Pancreas (tissue), 10 donors: ENCODE measurements at regions not wholly inside any gene's neighbourhood (a gene's known extent, or its start where the extent isn't known, plus 50 kb on each side); places are given as distances from the start of the nearest gene placed in this dataset.
A peak's percentile ranks its signal among the peaks of the same experiment; 100 is the strongest.

Experiments
- ATAC-seq, 4 donors: fragments of 200-7000 bp; cut with Tn5 transposase; one replicate each; pipeline versions ENCODE4 v1.8.0 to v1.9.1; 2020; ENCODE audit warnings: mild to moderate bottlenecking in 4 of 4, moderate library complexity in 4 of 4
- DNase-seq, 6 donors: peaks; one replicate each; pipeline ENCODE4 v3.0.0-alpha.2; 2020
- FAIRE-seq: peaks from 2 replicates; lab custom pipeline; 2012; peaks lifted over from hg19 to GRCh38; lab: Jason Lieb, UNC
- H3K27ac ChIP-seq, 4 donors: fragments of 200-600 bp; sonication (generic); 1 replicate in 3 of 4; 2 replicates in 1 of 4; pipeline versions ENCODE4 v1.5.0 to v1.8.0; 2020
- H3K27me3 ChIP-seq, 4 donors: fragments of 200-600 bp; one replicate each; pipeline ENCODE4 v1.8.0; 2021
- H3K36me3 ChIP-seq, 3 donors: fragments of 200-600 bp; sonication (generic) in 1 of 3; one replicate each; pipeline versions ENCODE4 v1.5.0 to v1.8.0; 2020 to 2021
- H3K4me1 ChIP-seq, 3 donors: fragments of 200-600 bp; one replicate each; pipeline ENCODE4 v1.8.0; 2021
- H3K4me3 ChIP-seq, 4 donors: fragments of 200-600 bp; sonication (generic) in 2 of 4; one replicate each; pipeline versions ENCODE4 v1.5.0 to v1.8.0; 2020 to 2021
- H3K9me3 ChIP-seq, 4 donors: fragments of 200-600 bp; one replicate each; pipeline ENCODE4 v1.8.0; 2021
- CTCF ChIP-seq, 4 donors: fragments of 200-600 bp; sonication (generic) in 3 of 4; IDR thresholded peaks; one replicate each; pipeline versions ENCODE4 v1.5.0 to v1.8.0; 2021; ENCODE audit warnings: antibody characterized with exemption in 4 of 4
- WGBS, 2 donors: extraction: QIAGEN DNeasy Blood & Tissue Kit; methylation state at CpG; one replicate each; pipeline ENCODE4 v1.1.7; 2013; 5-methylcytosine and 5-hydroxymethylcytosine counted together
- intact Hi-C, 3 donors: fragments of 100-400 bp; cut with DNase I; formaldehyde crosslinking; loops; one replicate each; pipeline versions ENCODE4 v1.11.1 to v1.14.2; 2022
- donor health status: healthy with polysubstance abuse.
- donor health status: DM: no; HTN: no; CAD: no; lungs with moderate emphysema.
- donor health status: DM: no; HTN: no; CAD: no.
- donor health status: control.
- donor health status: control.
- donor health status: Bipolar disorder and iron deficiency.
- donor health status: DM: yes; HTN: yes; CAD: no.
- donor health status: DM: no; HTN: no; CAD: no.
- donor health status: DM: no; HTN: no; CAD: no.
- donor health status: DM: yes; HTN: yes; CAD: no.

- intact Hi-C loops = no loop called here
- WGBS, 2 donors = 80 to 87% methylated on average over 6 of the region's 6 CpGs
- TF ChIP-seq CTCF (IDR thresholded peaks at IDR 0.05) = no peak
Measured at GRCh38 chr7:121755818-121756552, 117.0 kb upstream of the PTPRZ1 start.

GRCh38 chr7:121755286-121755685 is 117.7 kb upstream of the PTPRZ1 start:
- no peak overlapping the region for H3K4me3 ChIP-seq
- H3K36me3 ChIP-seq = no peaks in the 10 kb centered on the region
- H3K4me1 ChIP-seq = no peaks in the 10 kb centered on the region
- H3K9me3 ChIP-seq = no peaks in the 10 kb centered on the region
- FAIRE-seq = no peak
- DNase-seq = no peak
- H3K27ac ChIP-seq = no peak overlapping the region
- WGBS, 2 donors = 61 to 65% methylated on average over 2 of the region's 2 CpGs
- intact Hi-C loops = no loop called here
- no peak for TF ChIP-seq CTCF (IDR thresholded peaks at IDR 0.05)
- H3K27me3 ChIP-seq = peaks cover 0 to 4% (median 0%) of the 10 kb centered on the region in 4 donors
- ATAC-seq = no peak

More at GRCh38 chr7:121755818-121756552, 117.0 kb upstream of the PTPRZ1 start:
- FAIRE-seq = no peak
- no peak for DNase-seq
- H3K27me3 ChIP-seq = peaks cover 0 to 4% (median 0%) of the 10 kb centered on the region in 4 donors
- no peaks in the 10 kb centered on the region for H3K9me3 ChIP-seq
- no peak overlapping the region for H3K27ac ChIP-seq
- H3K4me3 ChIP-seq = no peak overlapping the region
- no peaks in the 10 kb centered on the region for H3K36me3 ChIP-seq
- ATAC-seq = no peak
- no peaks in the 10 kb centered on the region for H3K4me1 ChIP-seq

- 44 to 59% methylated on average over 2 of the region's 2 CpGs for WGBS, 2 donors
- intact Hi-C loops = no loop called here
- Histone ChIP-seq H3K4me3 (no peak overlapping the region), H3K27ac (no peak overlapping the region), H3K4me1 (no peaks in the 10 kb centered on the region), H3K36me3 (no peaks in the 10 kb centered on the region), H3K9me3 (no peaks in the 10 kb centered on the region), H3K27me3 (peaks cover 0 to 4% (median 0%) of the 10 kb centered on the region in 4 donors)
- TF ChIP-seq CTCF (IDR thresholded peaks at IDR 0.05) = no peak
- ATAC-seq (peak in 1 of 4 donors; percentile 32), FAIRE-seq (no peak), DNase-seq (no peak)
Measured at GRCh38 chr7:121753944-121754343, 119.0 kb upstream of the PTPRZ1 start.

GRCh38 chr7:121752706-121753105 is 120.3 kb upstream of the PTPRZ1 start:
- no peak for DNase-seq
- no peaks in the 10 kb centered on the region for H3K9me3 ChIP-seq
- no peak overlapping the region for H3K27ac ChIP-seq
- H3K4me3 ChIP-seq = no peak overlapping the region
- no peaks in the 10 kb centered on the region for H3K27me3 ChIP-seq
- intact Hi-C loops = no loop called here
- no peak for FAIRE-seq
- no peaks in the 10 kb centered on the region for H3K36me3 ChIP-seq
- H3K4me1 ChIP-seq = no peaks in the 10 kb centered on the region
- no peak for TF ChIP-seq CTCF (IDR thresholded peaks at IDR 0.05)
- peak in 3 of 4 donors; percentile 40 to 50 (median 46) for ATAC-seq
- WGBS, 2 donors = 9 to 19% methylated on average over 4 of the region's 4 CpGs

- FAIRE-seq = no peak
- DNase-seq = no peak
- no peak for TF ChIP-seq CTCF (IDR thresholded peaks at IDR 0.05)
Measured at GRCh38 chr7:121748546-121748945, 124.4 kb upstream of the PTPRZ1 start.

More at GRCh38 chr7:121748546-121748945, 124.4 kb upstream of the PTPRZ1 start:
- no peaks in the 10 kb centered on the region for H3K27me3 ChIP-seq
- 69 to 72% methylated on average over 1 of the region's 1 CpG for whole genome bisulfite sequencing, 2 donors
- no peak overlapping the region for H3K27ac ChIP-seq
- no peaks in the 10 kb centered on the region for H3K4me1 ChIP-seq
- intact Hi-C loops = loop anchor here in 1 of 3 donors (10.0 kb wide), 1 partner anchor 246 kb away; no protein-coding TSS in a partner anchor
- ATAC-seq = no peak
- no peaks in the 10 kb centered on the region for H3K9me3 ChIP-seq
- no peak overlapping the region for H3K4me3 ChIP-seq
- H3K36me3 ChIP-seq = no peaks in the 10 kb centered on the region
